A549 (cell line): ENCODE measurements at regions not wholly inside any gene's neighbourhood (a gene's known extent, or its start where the extent isn't known, plus 50 kb on each side); places are given as distances from the start of the nearest gene placed in this dataset.
A peak's percentile ranks its signal among the peaks of the same experiment; 100 is the strongest.
"Not testable (repeated sequence)": the region's sequence is repeated elsewhere in the genome, so short reads cannot be mapped to it uniquely, and the experiment has no call there.

Source experiments
- ATAC-seq, 2 experiments: fragments of 200-7000 bp in 1 of 2; fragments of >200 bp in 1 of 2; cut with Nextera tagmentation in 1 of 2; cut with Tn5 transposase in 1 of 2; 3 replicates each; pipeline versions ENCODE4 v1.8.0 to v1.9.1; 2018 to 2020; ENCODE audit warnings: mild to moderate bottlenecking in 1 of 2, moderate library complexity in 1 of 2
- CTCF ChIA-PET: fragments of 300-600 bp; sonication (Branson Sonifier 250); formaldehyde crosslinking; extraction: SDS; loops from one replicate; lab custom pipeline; 2021; ENCODE audit warnings: antibody characterized with exemption, inconsistent platforms; lab: Yijun Ruan, JAX
- POLR2A ChIA-PET: fragments of 350-600 bp; formaldehyde crosslinking; extraction: SDS; loops from one replicate; lab custom pipeline; 2021; ENCODE audit warnings: antibody characterized with exemption, inconsistent platforms; lab: Yijun Ruan, JAX
- DNase-seq, 2 experiments: peaks; one replicate each; pipeline versions ENCODE4 v3.0.0 to v3.0.0-alpha.2; 2011 to 2016; ENCODE audit warnings: low read depth in 1 of 2, low spot score in 1 of 2
- FAIRE-seq: peaks from 2 replicates; lab custom pipeline; 2011; peaks lifted over from hg19 to GRCh38; lab: Jason Lieb, UNC
- H3K27ac ChIP-seq, 2 experiments: fragments of >200 bp; sonication (Bioruptor Twin); formaldehyde crosslinking; 3 replicates each; pipeline ENCODE4 v1.5.1; 2016 to 2017
- H3K4me1 ChIP-seq: fragments of >200 bp; sonication (Bioruptor Twin); formaldehyde crosslinking; 3 replicates; pipeline ENCODE4 v1.6.1; 2016
- H3K4me2 ChIP-seq: fragments of >200 bp; sonication (Bioruptor Twin); formaldehyde crosslinking; 3 replicates; pipeline ENCODE4 v1.6.1; 2016
- H3K4me3 ChIP-seq: fragments of >200 bp; sonication (Bioruptor Twin); formaldehyde crosslinking; 3 replicates; pipeline ENCODE4 v1.5.1; 2016
- H3K9me3 ChIP-seq: fragments of >200 bp; sonication (Bioruptor Twin); formaldehyde crosslinking; 3 replicates; pipeline ENCODE4 v1.6.1; 2016
- CBX8 ChIP-seq: fragments of 200-600 bp; sonication (generic); IDR thresholded peaks from 2 replicates; pipeline ENCODE4 v1.6.1; 2016
- CEBPB ChIP-seq, 2 experiments: fragments of >200 bp in 1 of 2; sonication (Bioruptor Twin) in 1 of 2; formaldehyde crosslinking in 1 of 2; IDR thresholded peaks; 2 replicates each; pipeline ENCODE4 v1.6.1; 2012 to 2016
- CTCF ChIP-seq: fragments of >200 bp; sonication (Bioruptor Twin); formaldehyde crosslinking; IDR thresholded peaks from 3 replicates; pipeline ENCODE4 v1.5.1; 2016
- FOSB ChIP-seq: fragments of 250-450 bp; sonication (Bioruptor Pico); IDR thresholded peaks from 2 replicates; pipeline ENCODE4 v1.5.0; 2020; ENCODE audit warnings: mild to moderate bottlenecking, moderate library complexity
- JUN ChIP-seq, 2 experiments: fragments of >200 bp; sonication (Bioruptor Twin); formaldehyde crosslinking; IDR thresholded peaks; 2 replicates in 1 of 2; 3 replicates in 1 of 2; pipeline ENCODE4 v1.6.1; 2016 to 2017
- MAFK ChIP-seq: fragments of 450-650 bp; IDR thresholded peaks from 2 replicates; pipeline ENCODE4 v1.6.1; 2014; ENCODE audit not compliant: partially characterized antibody
- MYC ChIP-seq: IDR thresholded peaks from 2 replicates; pipeline ENCODE4 v1.6.1; 2012; ENCODE audit warnings: mild to moderate bottlenecking, inconsistent platforms, low read length, improper control_type of control experiment, borderline replicate concordance
- PBX3 ChIP-seq: IDR thresholded peaks from 2 replicates; pipeline ENCODE4 v1.6.1; 2012
- TFCP2L1 ChIP-seq: fragments of 250-450 bp; sonication (Bioruptor Pico); IDR thresholded peaks from 2 replicates; pipeline ENCODE4 v1.5.0; 2021; ENCODE audit warnings: mild to moderate bottlenecking
- USF2 ChIP-seq: fragments of 450-650 bp; IDR thresholded peaks from 2 replicates; pipeline ENCODE4 v1.6.1; 2014; ENCODE audit warnings: antibody characterized with exemption
- ZNF302 ChIP-seq: fragments of 250-450 bp; sonication (Bioruptor Pico); IDR thresholded peaks from 2 replicates; pipeline ENCODE4 v1.9.0; 2021; ENCODE audit warnings: inconsistent platforms, mild to moderate bottlenecking, moderate library complexity
- WGBS: methylation state at CpG from one replicate; pipeline ENCODE4 v1.1.6; 2017; ENCODE audit errors: missing lambda C conversion rate; 5-methylcytosine and 5-hydroxymethylcytosine counted together

GRCh38 chr7:112678626-112679025 lies 111.6 kb downstream of the TMEM168 start:
- H3K4me2 ChIP-seq: no peak overlapping the region
- TF ChIP-seq PBX3: no peak
- TF ChIP-seq USF2: no peak
- TF ChIP-seq TFCP2L1 (CRISPR knock-in tag): no peak
- no peak for TF ChIP-seq JUN (IDR thresholded peaks at IDR 0.05)
- TF ChIP-seq CEBPB (IDR thresholded peaks at IDR 0.05): no peak
- no peak for TF ChIP-seq FOSB
- no peak for TF ChIP-seq MYC
- no peak overlapping the region for H3K27ac ChIP-seq
- DNase-seq: no peak
- no peaks in the 10 kb centered on the region for H3K9me3 ChIP-seq
- no peaks in the 10 kb centered on the region for H3K4me1 ChIP-seq
- WGBS: 72% methylated on average over 6 of the region's 6 CpGs
- ChIA-PET CTCF (interaction anchor here (1.3 kb wide), 1 partner anchor 11 kb away, joined by 5 read pairs; no protein-coding TSS in a partner anchor), POLR2A (no interaction called here)
- ATAC-seq: no peak
- no peak for FAIRE-seq
- no peak overlapping the region for H3K4me3 ChIP-seq

GRCh38 chr7:112689466-112690177 lies 100.6 kb downstream of the TMEM168 start:
- 17% methylated on average over 5 of the region's 6 CpGs for WGBS
- peak in 1 of 2 experiments; percentile 4 for DNase-seq
- H3K27ac ChIP-seq, H3K4me1 ChIP-seq, POLR2A ChIA-PET, H3K4me3 ChIP-seq, FAIRE-seq, H3K9me3 ChIP-seq, ATAC-seq: not testable (repeated sequence)
- CTCF ChIA-PET: interaction anchor here (0.6 to 0.9 kb wide), 3 partner anchors 11 to 596 kb away, joined by 3 to 5 read pairs (median 3); no protein-coding TSS in a partner anchor
- peak overlapping the region; percentile 32; the same call in 1 of the 3 replicates for H3K4me2 ChIP-seq

- FAIRE-seq (no peak), ATAC-seq (no peak), DNase-seq (no peak)
- ChIA-PET POLR2A (no interaction called here), CTCF (no interaction called here)
- Histone ChIP-seq H3K4me3 (no peak overlapping the region), H3K27ac (no peak overlapping the region), H3K4me1 (no peaks in the 10 kb centered on the region), H3K4me2 (no peak overlapping the region), H3K9me3 (no peaks in the 10 kb centered on the region)
- TF ChIP-seq CBX8 (no peak), MAFK (no peak), CTCF (no peak), ZNF302 (no peak), USF2 (no peak)
- 0% methylated on average over 2 of the region's 2 CpGs for WGBS
Measured at GRCh38 chr7:112692333-112692732, 97.9 kb downstream of the TMEM168 start.

- WGBS: 47% methylated on average over 4 of the region's 30 CpGs
- DNase-seq, H3K4me2 ChIP-seq, H3K27ac ChIP-seq, H3K4me1 ChIP-seq, POLR2A ChIA-PET, FAIRE-seq, H3K4me3 ChIP-seq, H3K9me3 ChIP-seq, ATAC-seq, CTCF ChIA-PET: not testable (repeated sequence)
Measured at GRCh38 chr7:112697211-112697610, 93.0 kb downstream of the TMEM168 start.
